H1 (cell line): ENCODE measurements at regions not wholly inside any gene's neighbourhood (a gene's known extent, or its start where the extent isn't known, plus 50 kb on each side); places are given as distances from the start of the nearest gene placed in this dataset.

Experiments used
- CBX5 ChIP-seq: fragments of 300-800, 300-1000 bp; sonication (generic); IDR thresholded peaks from 2 replicates; pipeline ENCODE4 v1.7.1; 2016; ENCODE audit warnings: antibody characterized with exemption, low read length, low read depth
- EGR1 ChIP-seq: IDR thresholded peaks from 2 replicates; pipeline ENCODE4 v1.6.1; 2011; ENCODE audit warnings: low read depth, low read length, borderline replicate concordance
- EP300 ChIP-seq, 2 experiments: IDR thresholded peaks; 1 replicate in 1 of 2; 2 replicates in 1 of 2; pipeline ENCODE4 v1.6.1; 2011 to 2012; ENCODE audit warnings: low read depth in 2 of 2, low read length in 2 of 2, mild to moderate bottlenecking in 2 of 2, borderline replicate concordance in 1 of 2, inconsistent platforms in 1 of 2, moderate library complexity in 1 of 2
- JUN ChIP-seq: IDR thresholded peaks from 2 replicates; pipeline ENCODE4 v1.6.1; 2011; ENCODE audit warnings: low read depth, mild to moderate bottlenecking, improper control_type of control experiment, low read length
- SAP30 ChIP-seq: fragments of 300-600 bp; sonication (generic); IDR thresholded peaks from 2 replicates; pipeline ENCODE4 v1.7.1; 2012; ENCODE audit warnings: low read length, moderate library complexity, mild to moderate bottlenecking, inconsistent platforms; ENCODE audit not compliant: insufficient read depth, insufficient replicate concordance
- TF ChIP-seq, protein P1 (sequence below), 3 experiments: IDR thresholded peaks; 1 replicate in 2 of 3; 2 replicates in 1 of 3; pipeline versions ENCODE4 v1.5.1 to v1.6.1; 2011; ENCODE audit warnings: low read length in 3 of 3, mild to moderate bottlenecking in 3 of 3, inconsistent platforms in 2 of 3, low read depth in 1 of 3, moderate library complexity in 1 of 3; ENCODE audit not compliant: insufficient read depth in 1 of 3; ENCODE audit errors: control extremely low read depth in 1 of 3
- TF ChIP-seq, protein P2 (sequence below): IDR thresholded peaks from 2 replicates; pipeline ENCODE4 v1.6.1; 2011; ENCODE audit warnings: low read depth, mild to moderate bottlenecking, low read length; ENCODE audit not compliant: insufficient read depth

GRCh38 chr14:71181215-71182003, 274.1 kb downstream of the PCNX1 start:
- TF ChIP-seq, protein P1, sequence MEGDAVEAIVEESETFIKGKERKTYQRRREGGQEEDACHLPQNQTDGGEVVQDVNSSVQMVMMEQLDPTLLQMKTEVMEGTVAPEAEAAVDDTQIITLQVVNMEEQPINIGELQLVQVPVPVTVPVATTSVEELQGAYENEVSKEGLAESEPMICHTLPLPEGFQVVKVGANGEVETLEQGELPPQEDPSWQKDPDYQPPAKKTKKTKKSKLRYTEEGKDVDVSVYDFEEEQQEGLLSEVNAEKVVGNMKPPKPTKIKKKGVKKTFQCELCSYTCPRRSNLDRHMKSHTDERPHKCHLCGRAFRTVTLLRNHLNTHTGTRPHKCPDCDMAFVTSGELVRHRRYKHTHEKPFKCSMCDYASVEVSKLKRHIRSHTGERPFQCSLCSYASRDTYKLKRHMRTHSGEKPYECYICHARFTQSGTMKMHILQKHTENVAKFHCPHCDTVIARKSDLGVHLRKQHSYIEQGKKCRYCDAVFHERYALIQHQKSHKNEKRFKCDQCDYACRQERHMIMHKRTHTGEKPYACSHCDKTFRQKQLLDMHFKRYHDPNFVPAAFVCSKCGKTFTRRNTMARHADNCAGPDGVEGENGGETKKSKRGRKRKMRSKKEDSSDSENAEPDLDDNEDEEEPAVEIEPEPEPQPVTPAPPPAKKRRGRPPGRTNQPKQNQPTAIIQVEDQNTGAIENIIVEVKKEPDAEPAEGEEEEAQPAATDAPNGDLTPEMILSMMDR (IDR thresholded peaks at IDR 0.05; ENCODE audit: control extremely low read depth in 1 of 3, insufficient read depth in 1 of 3, low read depth in 1 of 3, low read length in 3 of 3): no peak
- TF ChIP-seq EP300 (IDR thresholded peaks at IDR 0.05; ENCODE audit: borderline replicate concordance in 1 of 2, low read depth in 2 of 2, low read length in 2 of 2): no peak
- TF ChIP-seq, protein P2, sequence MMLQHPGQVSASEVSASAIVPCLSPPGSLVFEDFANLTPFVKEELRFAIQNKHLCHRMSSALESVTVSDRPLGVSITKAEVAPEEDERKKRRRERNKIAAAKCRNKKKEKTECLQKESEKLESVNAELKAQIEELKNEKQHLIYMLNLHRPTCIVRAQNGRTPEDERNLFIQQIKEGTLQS: no peak
- no peak for TF ChIP-seq CBX5
- no peak for TF ChIP-seq SAP30
- no peak for TF ChIP-seq JUN
- no peak for TF ChIP-seq EGR1
